KG1 (cell line): ENCODE measurements at regions not wholly inside any gene's neighbourhood (a gene's known extent, or its start where the extent isn't known, plus 50 kb on each side); places are given as distances from the start of the nearest gene placed in this dataset.

ENCODE experiments used
- DNase-seq: peaks from one replicate; lab custom pipeline; 2025; lab: John Stamatoyannopoulos, UW

GRCh38 chr9:129487658-129488483 is 133.0 kb downstream of the C9orf50 start:
- DNase-seq: no peak

DNA sequence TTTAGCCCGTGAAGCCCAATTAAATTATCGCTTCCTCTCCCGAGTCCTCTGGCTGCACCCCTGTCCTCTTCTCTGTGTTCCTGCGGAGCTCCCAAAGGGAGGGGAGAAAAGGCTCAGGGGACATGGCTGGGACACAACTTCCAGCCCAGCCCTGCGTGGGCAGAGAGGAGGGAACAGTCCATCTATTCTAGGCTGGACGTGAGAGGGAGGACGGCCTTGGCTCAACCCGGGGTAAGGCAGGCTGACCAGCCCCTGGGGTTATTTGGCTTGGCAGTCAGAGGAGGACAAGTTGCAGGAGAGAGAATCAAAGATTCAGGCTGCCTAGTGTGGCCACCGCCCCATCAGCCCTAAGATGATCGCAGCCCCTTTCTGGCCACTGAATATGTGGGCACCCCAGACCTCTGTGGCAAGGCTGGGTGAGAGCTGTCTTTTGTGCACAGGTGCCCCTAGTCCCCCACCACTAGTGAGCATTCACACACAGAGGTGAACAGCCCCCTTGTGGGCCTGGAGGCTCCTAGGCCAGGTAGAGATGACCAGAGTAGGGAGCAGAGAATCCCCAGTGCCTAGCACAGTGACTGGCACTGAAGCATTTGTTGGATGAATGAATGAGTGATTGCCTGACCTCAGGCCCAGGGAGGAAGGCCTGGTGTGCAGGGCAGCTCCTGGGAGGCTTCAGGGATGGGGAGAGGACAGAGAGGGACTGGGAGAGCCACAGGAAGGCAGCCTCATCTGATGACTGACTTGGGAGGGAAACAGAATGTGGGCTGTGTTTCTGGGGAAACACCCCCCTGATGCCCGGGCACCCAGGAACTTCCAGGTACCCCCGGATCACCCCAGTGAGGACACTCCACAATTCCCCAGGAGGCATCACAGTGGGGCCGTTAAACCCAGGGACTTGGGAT is 133.9 kb downstream of the C9orf50 start:
- DNase-seq: no peak

- no peak for DNase-seq
These were observed 135.6 kb downstream of the C9orf50 start for GRCh38 chr9:129485145-129485774.

DNA sequence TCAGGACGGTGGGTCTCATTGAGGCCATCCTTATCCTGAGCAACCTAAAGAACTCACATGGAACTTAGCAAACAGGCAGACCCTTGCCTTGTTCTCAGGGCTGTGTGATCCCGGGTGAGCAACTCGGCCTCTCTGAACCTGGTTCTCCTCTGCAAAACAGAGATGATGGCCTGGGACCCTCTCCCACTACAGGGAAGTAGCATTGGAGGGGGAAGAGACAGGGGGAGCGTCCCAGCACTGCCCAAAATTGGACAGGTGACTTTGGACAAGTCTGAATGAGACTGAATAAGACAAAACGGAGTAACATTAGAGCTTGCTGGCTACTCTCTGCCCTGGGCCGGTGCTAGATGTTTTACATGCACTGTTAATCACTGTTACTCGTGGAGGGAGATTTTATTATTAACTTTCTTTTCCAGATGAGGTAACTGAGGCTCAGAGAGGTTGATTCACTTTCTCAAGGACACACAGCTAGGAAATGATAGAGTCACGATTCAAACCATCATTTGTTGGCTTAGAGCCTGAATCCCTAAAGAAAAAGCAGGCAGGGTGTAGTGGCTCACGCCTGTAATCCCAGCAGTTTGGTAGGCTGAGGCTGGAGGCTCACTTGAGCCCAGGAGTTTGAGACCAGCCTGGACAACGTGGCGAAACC is 136.4 kb downstream of the C9orf50 start:
- DNase-seq: no peak

DNA sequence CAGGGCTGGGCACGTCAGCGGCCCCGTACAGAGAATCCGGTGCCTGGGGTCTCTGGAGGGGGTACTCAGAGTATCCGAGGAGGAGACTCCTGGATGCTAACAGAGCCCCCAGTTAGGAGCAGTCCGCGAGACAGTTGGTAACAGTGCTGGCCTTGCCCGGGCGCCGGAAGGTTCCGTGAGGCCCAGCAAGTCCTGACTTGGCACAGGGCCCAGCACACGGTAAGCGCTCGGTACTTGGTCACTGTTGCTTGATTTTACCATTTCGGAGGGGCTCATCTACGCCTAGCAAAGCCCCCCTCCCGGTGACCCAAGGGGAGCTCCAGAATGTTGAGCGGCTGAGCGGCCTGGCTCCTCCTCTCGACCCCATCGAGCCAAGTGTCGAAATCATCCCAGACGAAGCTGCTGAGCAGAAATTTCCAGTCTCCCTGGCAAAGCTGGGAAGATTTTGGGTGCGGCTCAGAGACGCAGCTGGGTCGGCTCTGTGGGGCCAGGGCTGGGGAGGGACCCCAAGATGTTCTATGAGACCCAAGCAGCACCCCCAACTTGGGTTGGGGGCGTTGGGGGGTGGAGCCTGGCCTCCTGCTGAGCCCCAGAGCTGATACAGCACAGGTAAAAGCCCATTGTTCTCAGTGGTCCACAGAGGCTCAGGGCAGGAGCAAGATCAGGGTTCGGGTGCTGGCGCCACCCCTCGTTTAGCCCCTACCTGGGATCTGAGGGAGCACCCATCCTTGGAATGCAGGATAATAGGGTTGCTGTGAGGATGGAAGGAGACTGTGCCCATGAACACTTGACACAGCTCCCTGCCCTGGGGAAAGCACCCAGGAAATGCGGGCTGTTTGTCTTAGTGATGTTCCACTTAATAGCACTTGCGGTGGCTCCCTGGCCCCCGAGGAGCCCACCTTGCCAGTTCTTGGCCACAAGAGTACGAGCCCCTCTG is 137.2 kb downstream of the C9orf50 start:
- DNase-seq: no peak

DNA sequence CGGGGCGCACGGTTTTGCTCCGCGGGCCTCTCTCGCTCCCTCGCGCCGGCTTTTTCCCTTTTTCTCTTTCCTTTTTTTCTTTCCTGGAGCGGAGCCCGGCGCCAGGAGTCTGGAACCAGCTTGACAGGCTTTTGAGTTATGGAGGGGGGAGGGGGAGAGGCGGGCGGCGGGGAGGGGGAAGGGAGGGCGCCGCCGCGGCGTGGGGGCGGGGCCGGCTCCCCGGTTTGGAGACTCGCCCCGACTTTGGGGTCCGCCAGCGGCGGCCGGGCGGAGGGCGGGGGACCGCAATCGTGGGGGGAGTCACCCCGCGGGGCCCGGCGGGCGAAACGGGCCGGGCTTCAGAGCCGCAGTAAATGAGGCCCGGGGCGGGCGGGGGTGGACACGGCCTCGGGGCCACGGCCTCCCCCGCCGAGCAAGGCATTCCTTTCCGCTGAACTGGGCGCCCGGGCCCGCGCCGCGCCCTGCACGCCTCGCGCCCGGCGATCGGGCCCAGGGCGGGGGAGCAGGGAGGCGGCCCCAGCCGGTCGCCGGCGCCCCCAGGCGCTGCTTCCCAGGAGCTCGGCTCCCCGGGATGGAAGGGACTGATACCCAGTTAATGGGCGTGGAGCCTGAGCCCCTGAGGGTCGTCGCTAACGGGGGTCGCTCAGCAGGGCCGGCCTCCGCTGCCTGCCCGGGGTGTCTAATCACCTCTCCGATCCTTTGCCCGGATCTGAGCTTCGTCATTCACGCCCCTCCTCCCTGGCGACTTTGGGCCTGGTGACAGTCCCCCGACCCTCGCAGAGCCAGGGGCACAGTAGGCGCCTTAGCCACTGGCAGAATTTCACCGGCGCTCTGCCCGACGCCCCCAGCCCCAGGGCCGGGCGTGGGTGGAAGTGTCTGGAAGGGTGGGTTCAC is 138.1 kb downstream of the C9orf50 start:
- DNase-seq: no peak

GRCh38 chr9:129481810-129482511 is 138.9 kb downstream of the C9orf50 start:
- DNase-seq: no peak

DNA sequence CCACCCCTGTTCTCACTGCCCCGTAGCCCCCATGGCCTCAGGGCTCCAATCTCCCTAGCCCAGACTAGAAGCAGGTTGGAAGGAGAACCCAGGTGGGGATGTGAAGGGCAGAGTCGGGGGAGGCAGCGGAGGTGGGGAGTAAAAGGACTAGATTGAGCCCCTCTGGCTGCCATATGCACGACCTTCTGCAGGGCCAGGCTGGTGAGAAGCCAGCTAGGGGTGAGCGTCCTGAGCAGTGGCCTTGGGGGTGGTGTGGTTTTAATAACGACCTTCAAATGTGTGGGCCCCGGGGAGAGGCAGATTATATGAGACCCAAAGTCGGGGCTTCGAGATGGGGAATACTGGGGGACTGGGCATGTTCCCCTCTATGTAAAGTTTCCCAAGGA is 139.5 kb downstream of the C9orf50 start:
- DNase-seq: no peak

DNA sequence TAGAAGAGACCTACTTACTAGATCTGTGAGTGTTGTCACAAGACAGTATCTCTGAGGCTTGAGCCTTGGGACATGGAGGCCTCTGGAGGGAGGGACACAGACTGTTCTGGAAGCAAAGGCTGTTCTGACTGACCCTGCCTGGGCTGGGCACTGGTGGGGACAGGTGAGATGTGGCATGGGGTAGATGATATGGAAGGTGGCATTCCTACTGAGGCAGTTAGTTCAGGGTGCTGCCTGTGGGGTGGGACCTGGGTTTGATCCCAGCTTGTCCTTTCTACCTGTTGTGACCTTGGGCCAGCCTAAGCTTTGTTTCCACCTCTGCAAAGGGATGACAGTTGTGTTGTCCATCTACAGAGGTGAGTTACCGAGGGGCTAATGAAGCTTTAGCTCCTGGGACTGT is 140.2 kb downstream of the C9orf50 start:
- no peak for DNase-seq

- no peak for DNase-seq
These were observed 140.7 kb downstream of the C9orf50 start for GRCh38 chr9:129480227-129480626.

DNA sequence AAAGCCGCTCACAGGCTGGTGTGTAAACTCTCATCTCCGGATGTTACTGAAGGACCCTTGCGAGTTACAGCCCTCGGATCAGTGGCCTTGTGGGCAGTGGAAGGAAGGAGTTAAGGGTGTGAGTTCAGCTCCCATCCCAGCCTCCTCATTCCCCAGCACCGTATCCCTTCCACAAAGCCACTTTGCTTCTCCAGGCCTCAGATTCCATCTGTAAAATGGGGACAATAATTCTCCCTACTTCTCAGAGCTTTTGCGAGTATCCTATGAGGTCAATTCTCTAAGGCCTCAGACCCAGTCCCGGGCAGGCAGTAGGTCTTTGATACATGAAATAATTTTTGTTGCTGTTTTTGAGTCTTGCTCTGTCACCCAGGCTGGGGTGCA is 141.3 kb downstream of the C9orf50 start:
- no peak for DNase-seq

GRCh38 chr9:129478961-129479630 is 141.8 kb downstream of the C9orf50 start:
- DNase-seq: no peak

DNA sequence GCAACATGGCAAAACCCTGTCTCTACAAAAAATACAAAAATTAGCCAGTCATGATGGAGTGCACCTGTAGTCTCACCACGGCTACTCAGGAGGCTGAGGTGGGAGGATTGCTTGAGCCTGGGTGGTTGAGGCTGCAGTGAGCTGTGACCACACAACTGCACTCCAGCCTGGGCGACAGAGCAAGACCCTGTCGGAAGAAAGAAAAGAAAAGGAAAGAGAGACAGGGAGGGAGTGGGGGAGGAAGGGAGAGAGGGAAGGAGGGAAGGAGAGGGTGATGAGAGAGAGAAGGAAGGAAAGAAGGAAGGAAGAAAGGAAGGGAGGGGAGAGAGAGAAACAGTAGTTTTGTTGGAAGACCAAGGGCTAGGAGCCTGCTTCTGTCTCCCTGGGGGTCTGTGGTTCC is 142.4 kb downstream of the C9orf50 start:
- DNase-seq: no peak

GRCh38 chr9:129476821-129477611 is 143.9 kb downstream of the C9orf50 start:
- no peak for DNase-seq

- no peak for DNase-seq
These were observed 146.0 kb downstream of the C9orf50 start for GRCh38 chr9:129474740-129475404.

GRCh38 chr9:129473523-129474244 is 147.2 kb downstream of the C9orf50 start:
- DNase-seq: no peak

DNA sequence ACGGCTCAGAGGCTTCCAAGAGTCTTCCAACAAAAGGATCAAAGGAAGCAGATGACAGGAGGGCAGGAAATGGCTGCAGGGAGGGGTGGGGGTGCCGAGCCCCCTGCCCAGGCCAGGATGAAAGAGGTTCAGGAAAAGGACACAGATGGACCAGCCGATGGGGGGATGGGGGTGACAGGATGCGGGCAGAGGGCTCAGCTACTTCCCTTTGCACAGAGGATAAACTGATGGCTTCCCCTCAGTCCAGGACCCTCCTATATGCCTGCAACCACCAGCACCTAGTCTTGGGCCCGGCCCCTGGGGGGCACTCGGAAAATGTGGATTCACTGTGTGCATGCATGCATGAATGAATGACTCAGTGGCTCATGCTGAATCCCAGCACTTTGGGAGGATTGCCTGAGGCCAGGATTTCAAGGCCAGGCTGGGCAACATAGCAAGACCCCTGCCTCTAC is 148.2 kb downstream of the C9orf50 start:
- no peak for DNase-seq
